ENCODE measurements at regions not wholly inside any gene's neighbourhood (a gene's known extent, or its start where the extent isn't known, plus 50 kb on each side); places are given as distances from the start of the nearest gene placed in this dataset.

GRCh38 chr2:40680547-40680946 is 228.7 kb upstream of the SLC8A1 start:
- H3K27ac ChIP-seq (replicated peaks): no peak overlapping the region
- no peak overlapping the region for H3K4me3 ChIP-seq (replicated peaks; ENCODE audit: insufficient read depth, low read length)
- H3K27me3 ChIP-seq (ENCODE audit: insufficient read depth, poor library complexity, severe bottlenecking): no peaks in the 10 kb centered on the region
- no peak for DNase-seq (ENCODE audit: low read depth in 1 of 2, low spot score in 1 of 2)
- TF ChIP-seq CTCF (IDR thresholded peaks at IDR 0.05; ENCODE audit: insufficient read depth, low read length) (no peak), POLR2AphosphoS5 (IDR thresholded peaks at IDR 0.05; ENCODE audit: low read depth) (no peak), GABPA (IDR thresholded peaks at IDR 0.05; ENCODE audit: low read depth) (no peak), REST (IDR thresholded peaks at IDR 0.05; ENCODE audit: insufficient replicate concordance, low read depth) (no peak), SPI1 (IDR thresholded peaks at IDR 0.05; ENCODE audit: borderline replicate concordance, low read depth) (no peak)

GRCh38 chr2:40690036-40690435 is 238.1 kb upstream of the SLC8A1 start:
- no peak for DNase-seq (ENCODE audit: low read depth in 1 of 2, low spot score in 1 of 2)
- Histone ChIP-seq H3K27me3 (ENCODE audit: insufficient read depth, poor library complexity, severe bottlenecking) (no peaks in the 10 kb centered on the region), H3K27ac (replicated peaks) (no peak overlapping the region), H3K4me3 (replicated peaks; ENCODE audit: insufficient read depth, low read length) (no peak overlapping the region)
- TF ChIP-seq SPI1 (IDR thresholded peaks at IDR 0.05; ENCODE audit: borderline replicate concordance, low read depth) (no peak), REST (IDR thresholded peaks at IDR 0.05; ENCODE audit: insufficient replicate concordance, low read depth) (no peak), POLR2AphosphoS5 (IDR thresholded peaks at IDR 0.05; ENCODE audit: low read depth) (no peak), CTCF (IDR thresholded peaks at IDR 0.05; ENCODE audit: insufficient read depth, low read length) (no peak), GABPA (IDR thresholded peaks at IDR 0.05; ENCODE audit: low read depth) (no peak)

GRCh38 chr2:40690525-40690924 is 238.6 kb upstream of the SLC8A1 start:
- TF ChIP-seq GABPA (IDR thresholded peaks at IDR 0.05; ENCODE audit: low read depth) (no peak), SPI1 (IDR thresholded peaks at IDR 0.05; ENCODE audit: borderline replicate concordance, low read depth) (no peak), CTCF (IDR thresholded peaks at IDR 0.05; ENCODE audit: insufficient read depth, low read length) (no peak), POLR2AphosphoS5 (IDR thresholded peaks at IDR 0.05; ENCODE audit: low read depth) (no peak), REST (IDR thresholded peaks at IDR 0.05; ENCODE audit: insufficient replicate concordance, low read depth) (no peak)
- Histone ChIP-seq H3K27me3 (ENCODE audit: insufficient read depth, poor library complexity, severe bottlenecking) (no peaks in the 10 kb centered on the region), H3K4me3 (replicated peaks; ENCODE audit: insufficient read depth, low read length) (no peak overlapping the region), H3K27ac (replicated peaks) (no peak overlapping the region)
- no peak for DNase-seq (ENCODE audit: low read depth in 1 of 2, low spot score in 1 of 2)

All from HL-60 (cell line).